Left colon (tissue), 2 donors: ENCODE measurements at regions not wholly inside any gene's neighbourhood (a gene's known extent, or its start where the extent isn't known, plus 50 kb on each side); places are given as distances from the start of the nearest gene placed in this dataset.
"Not testable (repeated sequence)": the region's sequence is repeated elsewhere in the genome, so short reads cannot be mapped to it uniquely, and the experiment has no call there.

Experiments used
- ATAC-seq: fragments of 200-7000 bp; cut with Tn5 transposase; one replicate; pipeline ENCODE4 v1.9.1; 2020; ENCODE audit warnings: mild to moderate bottlenecking, moderate library complexity
- DNase-seq, 2 donors: peaks; one replicate each; pipeline ENCODE4 v3.0.0-alpha.2; 2020
- intact Hi-C, 2 donors: fragments of 100-400 bp; cut with DNase I in 1 of 2; cut with micrococcal nuclease in 1 of 2; formaldehyde crosslinking; loops; one replicate each; pipeline versions ENCODE4 v1.11.2 to v1.14.0; 2022; cut with DNase I, micrococcal nuclease
- donor health status: DM: no; HTN: no; CAD: no.
- donor health status: DM: yes; HTN: yes; CAD: no.

DNA sequence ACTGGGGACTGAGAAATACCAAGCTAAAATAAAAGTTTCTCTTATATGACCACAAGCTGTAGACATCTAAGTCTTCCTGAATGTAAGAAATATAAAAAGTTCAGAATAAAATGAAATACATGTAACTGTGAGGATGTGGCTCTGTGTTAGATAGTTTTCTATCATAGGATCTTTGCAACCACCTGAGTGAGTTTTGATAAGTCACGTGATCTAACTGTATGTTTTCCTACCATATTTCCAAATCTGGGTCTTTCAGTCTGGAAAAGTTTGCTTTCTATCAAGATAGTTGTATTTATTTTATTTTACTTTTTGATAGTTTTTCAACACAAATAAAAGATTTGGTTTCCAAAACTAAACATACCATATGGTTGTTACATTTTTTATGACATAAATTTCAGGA is 1905.8 kb upstream of the ACO1 start:
- no peak for ATAC-seq
- DNase-seq: no peak
- intact Hi-C loops: no loop called here

DNA sequence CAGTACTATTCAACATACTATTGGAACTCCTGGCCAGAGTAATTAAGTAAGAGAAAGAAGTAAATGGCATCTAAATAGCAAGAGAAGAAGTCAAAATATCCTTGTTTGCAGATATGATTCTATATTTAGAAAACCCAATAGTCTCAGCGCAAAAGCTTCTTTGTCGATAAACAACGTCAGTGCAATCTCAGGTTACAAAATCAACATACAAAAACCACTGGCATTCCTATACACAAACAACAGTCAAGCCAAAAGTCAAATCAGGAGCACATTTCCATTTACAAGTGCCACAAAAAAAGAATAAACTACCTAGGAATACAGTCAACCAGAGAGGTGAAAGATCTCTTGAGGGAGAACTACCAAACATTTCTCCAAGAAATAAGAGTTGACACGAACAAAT is 1901.9 kb upstream of the ACO1 start:
- intact Hi-C loops: no loop called here
- DNase-seq (no peak), ATAC-seq (no peak)

DNA sequence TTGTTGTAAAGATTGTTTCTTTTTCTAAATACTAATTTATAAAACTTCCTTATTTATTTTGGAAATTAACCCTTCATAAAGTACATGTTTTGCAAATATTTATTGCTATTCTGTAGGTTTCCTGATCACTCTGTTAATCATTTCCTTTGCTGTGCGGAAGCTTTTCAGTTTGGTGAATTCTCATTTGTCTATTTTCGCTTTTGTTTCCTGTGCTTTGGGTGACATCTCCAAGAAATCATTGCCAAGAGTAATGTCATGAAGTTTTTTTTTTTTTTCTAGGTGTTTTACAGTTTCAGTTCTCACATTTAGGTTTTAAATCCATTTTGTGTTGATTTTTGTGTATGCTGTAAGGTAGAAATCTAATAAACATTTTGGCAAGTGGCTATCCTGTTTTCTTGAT is 1899.8 kb upstream of the ACO1 start:
- intact Hi-C loops: no loop called here
- DNase-seq (no peak), ATAC-seq (no peak)

DNA sequence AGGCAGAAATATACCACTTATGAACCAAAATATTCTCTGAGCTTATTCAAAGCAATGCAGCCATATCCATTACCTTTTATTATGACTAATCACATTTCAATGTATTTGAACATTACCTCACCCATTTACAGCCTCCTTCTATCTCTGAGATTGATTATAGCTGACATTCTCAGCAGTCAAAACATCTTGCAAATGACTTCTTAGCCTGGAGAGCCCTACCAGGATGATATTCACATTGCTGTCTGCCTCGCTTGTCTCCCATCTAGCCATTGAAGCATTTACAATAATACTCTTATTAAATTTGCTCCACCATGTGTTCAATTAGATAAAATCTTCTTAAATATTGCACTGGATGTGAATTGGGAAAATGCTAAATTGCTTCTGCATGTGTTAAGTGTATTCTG is 1879.9 kb upstream of the ACO1 start:
- DNase-seq: no peak
- ATAC-seq: no peak
- intact Hi-C loops: no loop called here

DNA sequence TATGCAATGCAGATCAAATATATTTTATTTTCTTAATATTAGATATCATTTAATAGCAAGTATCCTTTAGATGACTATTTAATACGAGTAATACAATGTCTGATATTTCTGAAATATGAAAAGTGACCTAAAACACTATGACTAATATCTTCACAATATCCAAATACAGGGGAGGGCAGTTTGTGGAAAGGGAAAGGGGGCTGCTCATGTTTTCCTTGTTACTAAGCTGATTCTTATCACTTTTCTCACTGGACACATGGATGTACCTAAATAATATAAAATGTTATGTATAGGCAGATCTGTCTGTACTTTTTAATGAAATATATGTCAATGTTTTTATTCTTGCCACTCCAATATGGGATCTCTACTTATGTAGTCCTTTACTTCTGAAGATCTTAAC is 1879.1 kb upstream of the ACO1 start:
- ATAC-seq: no peak
- intact Hi-C loops: no loop called here

DNA sequence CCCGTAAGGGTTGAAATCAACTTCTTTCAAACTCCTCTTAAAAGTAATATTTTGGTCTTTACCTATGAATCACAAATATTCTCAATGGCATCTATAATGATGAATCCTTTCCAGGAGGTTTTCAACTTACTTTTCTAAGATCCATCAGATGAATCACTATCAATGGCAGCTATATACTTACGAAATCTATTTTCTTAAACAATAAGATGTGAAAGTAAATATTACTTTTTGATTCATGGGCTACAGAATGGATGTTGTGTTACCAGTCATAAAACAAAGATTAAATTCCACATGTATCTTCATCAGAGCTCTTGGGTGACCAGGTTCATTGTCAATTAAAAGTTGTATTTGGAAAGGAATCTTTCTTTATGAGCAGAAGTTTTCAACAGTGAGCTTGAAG is 1877.7 kb upstream of the ACO1 start:
- ATAC-seq (no peak), DNase-seq (no peak)
- intact Hi-C loops: no loop called here

More for the DNA sequence above, 1879.1 kb upstream of the ACO1 start:
- DNase-seq: no peak

DNA sequence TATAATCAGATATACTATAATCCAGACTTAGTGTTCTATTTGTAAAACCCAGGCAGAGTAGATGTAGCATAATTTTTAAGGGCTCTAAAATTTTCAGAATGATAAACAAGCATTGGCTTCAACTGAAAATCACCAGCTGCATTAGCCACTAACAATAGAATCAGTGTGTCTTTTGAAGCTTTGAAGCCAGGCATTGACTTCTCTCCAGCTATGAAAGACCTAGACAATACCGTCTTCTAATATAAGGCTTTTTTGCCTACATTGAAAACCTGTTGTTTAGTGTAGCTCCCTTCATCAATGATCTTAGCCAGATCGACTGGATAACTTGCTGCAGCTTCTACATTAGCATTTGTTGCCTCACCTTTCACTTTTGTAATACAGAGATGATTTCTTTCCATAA is 1877.3 kb upstream of the ACO1 start:
- intact Hi-C loops: no loop called here
- no peak for DNase-seq
- ATAC-seq: no peak

DNA sequence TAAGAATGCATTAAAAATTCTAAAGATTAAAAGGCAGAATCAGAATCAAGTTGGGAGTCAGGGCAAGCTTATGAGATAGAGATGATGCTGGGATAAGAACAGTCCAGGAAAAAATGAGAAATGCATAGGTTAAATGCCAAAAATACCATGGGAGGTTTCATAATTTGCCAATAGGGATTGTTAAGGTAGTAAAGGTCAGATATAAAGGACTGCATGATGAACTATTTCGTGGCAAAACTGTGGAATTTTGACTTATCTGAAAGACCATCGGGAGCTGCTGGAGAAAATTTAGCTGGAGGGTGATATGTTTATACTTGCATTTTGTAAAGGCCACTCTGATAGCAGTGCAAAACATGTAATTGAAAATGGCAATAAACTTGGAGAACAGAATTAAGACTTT is 1872.8 kb upstream of the ACO1 start:
- DNase-seq (no peak), ATAC-seq (no peak)
- intact Hi-C loops: no loop called here

DNA sequence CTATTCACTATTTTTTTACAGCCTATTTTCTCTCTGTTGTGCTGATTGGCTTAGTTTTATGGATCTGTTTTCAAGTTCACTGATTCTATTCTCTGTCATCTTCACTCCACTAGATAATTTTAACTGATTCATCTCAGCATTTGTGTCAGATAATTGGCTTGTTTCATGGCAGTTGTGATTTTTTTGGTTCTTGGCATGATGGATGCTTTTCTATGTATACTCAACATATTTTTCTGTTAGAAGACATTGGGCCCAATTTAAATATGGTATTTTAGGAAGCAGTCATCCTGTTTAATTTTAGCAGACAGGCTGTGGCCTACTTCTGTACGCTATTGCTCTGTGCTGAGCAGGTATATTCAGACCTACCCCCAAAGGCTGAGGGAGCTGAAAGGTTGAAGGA is 1865.3 kb upstream of the ACO1 start:
- intact Hi-C loops: no loop called here
- no peak for DNase-seq
- ATAC-seq: no peak

DNA sequence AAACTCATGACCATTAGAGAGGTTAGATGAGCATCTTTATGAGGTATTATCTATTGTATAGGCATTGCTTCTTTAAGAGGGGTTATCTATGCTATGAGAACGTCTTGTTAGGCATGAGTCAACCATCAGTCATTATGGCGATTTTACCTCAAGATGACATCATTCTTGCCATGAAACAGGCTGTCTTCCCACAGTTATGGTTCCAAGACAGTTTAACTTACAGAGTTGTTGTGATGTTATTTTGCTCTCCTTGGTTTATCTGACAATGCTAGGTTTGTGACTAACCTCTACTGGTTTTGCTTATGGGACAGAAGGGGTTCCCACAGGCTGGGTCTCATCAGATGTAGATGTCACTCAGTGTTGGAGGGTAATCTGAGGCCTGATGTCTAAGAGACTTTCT is 1864.7 kb upstream of the ACO1 start:
- DNase-seq (no peak), ATAC-seq (no peak)
- intact Hi-C loops: no loop called here

DNA sequence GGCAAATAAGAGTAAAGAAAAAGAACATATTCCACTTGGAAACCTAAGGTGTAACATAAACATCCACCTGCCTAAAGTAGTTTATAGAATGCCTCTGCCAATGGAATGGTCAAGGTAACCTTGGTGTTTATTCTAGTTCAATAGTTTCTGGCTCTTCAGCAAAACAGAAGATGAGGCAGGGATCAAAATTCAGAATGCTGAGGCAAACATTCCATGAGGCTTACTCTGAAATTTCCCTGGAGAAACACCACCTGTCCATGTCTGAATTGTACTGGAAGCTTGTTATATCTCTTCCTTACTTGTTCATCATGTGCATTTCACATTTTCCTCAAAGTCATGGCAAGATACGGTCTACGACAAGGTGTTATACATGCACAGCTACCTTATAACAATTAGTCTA is 1862.4 kb upstream of the ACO1 start:
- no peak for DNase-seq
- no peak for ATAC-seq
- intact Hi-C loops: no loop called here

DNA sequence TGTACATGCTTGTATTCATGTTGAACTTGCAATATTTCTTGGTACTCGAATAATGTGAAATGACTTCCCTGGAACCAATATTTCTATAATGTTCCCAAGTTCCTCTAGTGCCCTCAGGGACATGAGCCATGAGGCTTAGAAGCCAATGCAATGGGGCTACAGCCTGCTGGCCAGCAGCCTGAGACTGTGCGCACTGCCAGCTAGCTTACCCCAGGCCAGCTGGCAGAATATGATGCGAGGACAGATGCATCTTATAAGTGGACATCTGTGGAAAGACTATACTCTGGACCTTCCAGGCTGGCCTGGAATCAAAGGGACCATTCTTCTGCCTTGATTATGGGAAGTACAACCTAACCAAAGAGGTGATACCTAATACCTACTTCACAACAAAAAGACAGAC is 1862.0 kb upstream of the ACO1 start:
- intact Hi-C loops: no loop called here
- DNase-seq (no peak), ATAC-seq (no peak)

DNA sequence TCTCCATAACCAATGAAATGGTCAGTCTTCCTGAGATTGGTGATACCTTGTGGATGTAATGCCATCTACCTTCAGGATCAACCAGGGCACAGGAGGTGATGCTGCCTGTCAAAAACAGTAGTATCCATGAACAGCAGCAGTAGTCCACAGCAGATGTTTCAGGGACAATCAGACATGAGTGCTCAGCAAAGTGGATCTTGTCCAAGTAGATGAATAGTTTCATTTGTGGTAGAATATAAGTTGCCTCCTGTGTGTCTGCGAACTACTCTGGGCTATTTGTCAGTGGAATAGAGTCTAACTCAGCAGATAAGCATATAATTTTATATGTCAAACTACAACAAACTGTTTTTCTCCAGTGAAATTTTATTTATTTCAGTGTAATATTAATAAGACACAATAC is 1860.1 kb upstream of the ACO1 start:
- ATAC-seq: no peak
- intact Hi-C loops: no loop called here
- DNase-seq: no peak

DNA sequence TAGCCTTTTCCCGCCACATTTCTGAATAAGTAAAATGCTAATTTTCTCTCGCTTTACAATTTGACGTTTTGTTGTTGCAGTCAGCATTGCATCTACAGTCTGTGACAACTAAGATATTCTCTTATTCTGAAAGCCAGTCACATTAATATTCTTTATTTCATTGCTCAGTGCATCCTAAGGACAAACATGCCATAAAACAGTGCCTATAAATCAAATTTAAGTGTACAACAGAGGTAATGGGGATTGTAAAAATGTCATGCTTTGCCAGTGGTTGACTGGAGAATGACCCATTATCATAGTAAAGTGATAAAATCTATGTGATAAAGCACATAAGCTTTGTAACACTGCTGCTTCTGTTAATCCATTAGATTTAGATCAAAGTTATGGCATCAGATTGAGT is 1850.0 kb upstream of the ACO1 start:
- no peak for ATAC-seq
- no peak for DNase-seq
- intact Hi-C loops: no loop called here

DNA sequence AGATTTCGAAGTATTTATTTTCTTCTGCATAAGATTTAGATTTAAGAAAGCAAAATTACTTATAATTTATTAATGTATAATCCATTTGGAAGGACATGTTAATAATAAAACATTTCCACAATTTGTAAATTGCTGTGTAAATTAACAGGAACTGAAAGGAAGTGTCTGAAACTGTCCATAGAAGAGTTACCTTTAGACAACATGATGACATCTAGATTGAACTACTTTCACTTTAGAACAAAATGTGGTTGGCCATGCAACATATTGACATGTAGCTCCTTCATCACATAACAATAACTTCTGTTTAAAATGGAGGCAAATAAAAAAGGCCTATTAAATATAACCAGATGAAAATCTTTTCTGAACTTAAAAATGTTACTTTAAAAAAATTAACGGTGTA is 1849.5 kb upstream of the ACO1 start:
- no peak for ATAC-seq
- intact Hi-C loops: no loop called here
- no peak for DNase-seq

DNA sequence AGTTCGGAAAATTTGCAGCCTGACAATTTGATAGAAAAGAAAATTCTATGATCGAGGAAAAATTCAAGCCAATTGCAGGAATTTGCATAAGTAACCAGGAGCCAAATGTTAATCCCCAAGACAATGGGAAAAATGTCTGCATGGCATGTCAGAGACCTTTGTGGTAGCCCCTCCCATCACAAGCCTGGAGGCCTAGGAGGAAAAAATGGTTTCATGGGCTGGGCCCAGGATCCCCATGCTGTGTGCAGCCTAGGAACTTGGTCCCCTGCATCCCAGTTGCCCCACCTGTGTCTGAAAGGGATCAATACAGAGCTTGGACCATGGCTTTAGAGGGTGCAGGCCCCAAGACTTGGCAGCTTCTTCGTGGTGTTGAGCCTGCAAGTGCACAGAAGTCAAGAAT is 1847.9 kb upstream of the ACO1 start:
- DNase-seq (no peak), ATAC-seq (no peak)
- intact Hi-C loops: no loop called here

DNA sequence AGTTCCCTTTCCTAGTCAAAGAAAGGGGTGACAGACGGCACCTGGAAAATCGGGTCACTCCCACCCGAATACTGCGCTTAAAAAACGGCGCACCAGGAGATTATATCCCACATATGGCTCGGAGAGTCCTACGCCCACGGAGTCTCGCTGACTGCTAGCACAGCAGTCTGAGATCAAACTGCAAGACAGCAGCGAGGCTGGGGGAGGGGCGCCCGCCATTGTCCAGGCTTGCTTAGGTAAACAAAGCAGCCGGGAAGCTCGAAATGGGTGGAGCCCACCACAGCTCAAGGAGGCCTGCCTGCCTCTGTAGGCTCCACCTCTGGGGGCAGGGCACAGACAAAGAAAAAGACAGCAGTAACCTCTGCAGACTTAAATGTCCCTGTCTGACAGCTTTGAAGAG is 1844.7 kb upstream of the ACO1 start:
- intact Hi-C loops, DNase-seq, ATAC-seq: not testable (repeated sequence)

DNA sequence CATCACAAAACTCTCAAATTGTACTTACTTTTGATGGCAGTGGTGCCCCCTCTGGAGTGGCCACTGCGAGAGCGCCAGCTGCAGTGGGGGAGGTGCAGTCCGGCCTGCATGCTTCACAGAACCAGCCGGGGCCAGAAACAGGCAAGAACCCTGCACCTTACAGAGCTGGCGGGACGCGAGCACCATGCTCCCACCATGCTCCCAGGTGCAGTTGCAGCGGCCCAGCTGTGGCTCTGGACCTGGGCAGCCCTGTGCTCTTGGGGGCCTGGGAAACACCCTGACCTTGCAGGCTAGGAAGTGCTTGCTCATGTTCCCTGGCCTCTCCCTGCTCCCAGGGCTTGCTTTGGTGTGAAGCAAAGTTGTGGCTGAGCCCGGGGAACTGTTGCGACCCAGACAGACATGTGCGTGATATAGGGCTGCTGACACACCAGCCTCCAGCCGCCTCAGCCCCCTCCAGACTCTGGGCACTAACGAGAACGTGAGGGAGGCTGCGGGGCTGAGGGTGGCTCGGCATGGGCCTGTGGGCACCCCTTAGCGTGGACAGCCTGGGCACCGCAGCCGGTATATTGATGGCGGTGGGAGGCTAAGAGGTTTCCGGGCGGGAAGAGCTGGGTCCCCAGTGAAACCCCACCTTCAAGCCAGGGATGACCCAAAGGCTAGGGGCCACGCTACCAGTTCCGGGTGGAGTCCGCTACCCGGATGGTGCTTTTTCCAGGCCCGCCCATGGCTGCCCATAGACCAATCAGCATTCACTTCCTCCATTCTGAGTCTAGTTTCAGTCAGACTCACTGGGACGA is 1809.9 kb upstream of the ACO1 start:
- intact Hi-C loops: no loop called here
- DNase-seq (no peak), ATAC-seq (no peak)

DNA sequence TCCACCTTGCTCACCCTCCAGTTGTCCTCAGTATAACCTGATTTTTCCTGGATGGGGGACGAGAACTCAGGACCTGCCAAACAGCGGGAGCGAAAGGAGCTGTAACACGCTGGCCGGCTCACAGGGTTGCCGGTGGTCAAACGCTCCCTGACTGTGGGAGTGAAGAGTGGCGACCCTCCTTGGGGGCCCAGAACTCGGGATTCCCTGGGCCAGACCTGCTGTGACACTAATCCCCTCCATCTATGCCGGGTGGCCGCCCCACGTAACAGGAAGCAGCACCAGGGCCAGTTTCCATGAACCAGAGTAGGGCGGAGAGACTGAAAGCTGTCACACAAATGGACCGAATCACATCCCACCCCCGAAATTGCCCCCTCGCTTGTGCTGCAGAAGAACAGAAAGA is 1809.2 kb upstream of the ACO1 start:
- ATAC-seq (no peak), DNase-seq (no peak)
- intact Hi-C loops: no loop called here

DNA sequence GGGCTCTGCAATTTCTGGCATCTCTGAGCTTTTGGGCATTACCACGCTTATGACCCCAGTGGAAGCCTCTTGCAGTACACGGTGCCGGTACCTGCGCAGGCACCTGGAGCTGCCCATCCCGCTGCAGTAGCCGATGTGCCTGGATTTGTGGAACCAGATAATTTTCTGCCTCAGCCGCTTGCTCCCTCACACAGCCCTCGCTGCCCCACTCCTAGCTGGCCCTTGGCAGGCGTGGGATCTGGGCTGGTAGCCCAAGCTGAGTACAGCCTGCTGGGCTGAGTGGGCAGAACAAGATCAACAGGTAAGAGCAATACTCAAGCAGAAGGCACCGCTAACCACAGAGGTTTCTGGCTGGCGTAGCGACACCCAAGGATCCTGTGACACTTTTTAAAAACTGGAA is 1808.8 kb upstream of the ACO1 start:
- DNase-seq (no peak), ATAC-seq (no peak)
- intact Hi-C loops: no loop called here

DNA sequence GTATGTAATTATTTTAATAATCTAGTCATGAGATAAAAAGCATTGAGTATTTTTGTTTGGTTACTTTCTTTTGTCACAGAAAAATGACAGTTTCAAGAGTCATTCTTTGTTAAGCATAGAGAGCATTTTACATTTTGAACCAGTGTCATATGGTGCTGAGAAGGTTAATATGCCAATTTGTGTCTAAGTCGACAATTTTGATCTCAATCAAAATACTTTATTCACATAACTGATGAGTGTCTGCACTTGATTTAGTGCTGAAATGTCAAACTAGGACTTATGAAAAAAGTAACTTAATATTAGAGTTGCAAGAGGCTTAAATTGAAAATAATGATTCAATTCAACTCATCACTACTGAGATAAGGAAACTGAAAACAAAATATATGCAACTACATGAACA is 1804.6 kb upstream of the ACO1 start:
- DNase-seq (no peak), ATAC-seq (no peak)
- intact Hi-C loops: no loop called here

DNA sequence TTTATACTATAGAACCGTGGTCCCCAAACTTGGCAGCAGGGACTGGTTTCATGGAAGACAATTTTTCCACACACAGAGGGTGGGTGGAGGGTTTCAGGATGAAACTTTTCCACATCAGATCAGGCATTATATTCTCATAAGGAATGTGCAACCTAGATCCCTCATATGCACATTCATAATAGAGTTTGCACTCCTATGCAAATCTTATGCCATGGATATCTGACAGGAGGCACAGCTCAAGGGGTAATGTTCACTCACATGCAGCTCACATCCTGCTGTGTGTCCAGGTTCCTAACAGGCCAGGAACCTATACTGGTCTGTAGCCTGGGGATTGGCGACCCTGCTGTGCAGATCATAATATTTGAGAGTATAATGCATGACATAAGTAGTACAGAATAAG is 1802.2 kb upstream of the ACO1 start:
- ATAC-seq (no peak), DNase-seq (no peak)
- intact Hi-C loops: no loop called here
